ENCODE measurements at regions not wholly inside any gene's neighbourhood (a gene's known extent, or its start where the extent isn't known, plus 50 kb on each side); places are given as distances from the start of the nearest gene placed in this dataset.

DNA sequence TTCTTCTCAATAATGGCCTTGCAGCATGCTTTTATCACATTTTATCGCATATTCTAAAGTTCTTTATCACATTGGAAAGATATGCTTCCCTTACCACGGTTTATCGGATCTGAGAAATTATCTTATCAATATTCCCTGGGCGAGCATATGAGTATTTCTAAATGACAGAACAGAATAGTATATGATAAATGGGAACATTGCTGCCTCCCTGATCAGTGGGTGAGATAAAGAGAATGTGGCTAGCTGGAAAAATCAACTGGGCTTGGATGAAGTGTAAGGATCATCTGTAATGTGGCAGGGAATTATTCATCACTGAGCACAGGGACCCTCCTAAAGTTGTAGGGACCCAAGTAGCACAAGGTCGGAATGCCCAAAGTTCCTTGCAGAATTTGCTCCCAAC, 667.4 kb upstream of the NRP1 start:
- dilution Hi-C loops (cut with MboI; ENCODE audit: extremely low pct_ligation_motif_present, low sequenced_read_pairs) = no loop called here
- TF ChIP-seq, protein P1, sequence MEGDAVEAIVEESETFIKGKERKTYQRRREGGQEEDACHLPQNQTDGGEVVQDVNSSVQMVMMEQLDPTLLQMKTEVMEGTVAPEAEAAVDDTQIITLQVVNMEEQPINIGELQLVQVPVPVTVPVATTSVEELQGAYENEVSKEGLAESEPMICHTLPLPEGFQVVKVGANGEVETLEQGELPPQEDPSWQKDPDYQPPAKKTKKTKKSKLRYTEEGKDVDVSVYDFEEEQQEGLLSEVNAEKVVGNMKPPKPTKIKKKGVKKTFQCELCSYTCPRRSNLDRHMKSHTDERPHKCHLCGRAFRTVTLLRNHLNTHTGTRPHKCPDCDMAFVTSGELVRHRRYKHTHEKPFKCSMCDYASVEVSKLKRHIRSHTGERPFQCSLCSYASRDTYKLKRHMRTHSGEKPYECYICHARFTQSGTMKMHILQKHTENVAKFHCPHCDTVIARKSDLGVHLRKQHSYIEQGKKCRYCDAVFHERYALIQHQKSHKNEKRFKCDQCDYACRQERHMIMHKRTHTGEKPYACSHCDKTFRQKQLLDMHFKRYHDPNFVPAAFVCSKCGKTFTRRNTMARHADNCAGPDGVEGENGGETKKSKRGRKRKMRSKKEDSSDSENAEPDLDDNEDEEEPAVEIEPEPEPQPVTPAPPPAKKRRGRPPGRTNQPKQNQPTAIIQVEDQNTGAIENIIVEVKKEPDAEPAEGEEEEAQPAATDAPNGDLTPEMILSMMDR (optimal IDR thresholded peaks at IDR 0.05 in 1 of 3, IDR thresholded peaks at IDR 0.05 in 1 of 3, conservative IDR thresholded peaks at IDR 0.05 in 1 of 3; ENCODE audit: extremely low read depth in 1 of 3, insufficient read depth in 2 of 3, low read length in 3 of 3) = no peak
- no peak for TF ChIP-seq EZH2 (IDR thresholded peaks at IDR 0.05; ENCODE audit: low read length)

DNA sequence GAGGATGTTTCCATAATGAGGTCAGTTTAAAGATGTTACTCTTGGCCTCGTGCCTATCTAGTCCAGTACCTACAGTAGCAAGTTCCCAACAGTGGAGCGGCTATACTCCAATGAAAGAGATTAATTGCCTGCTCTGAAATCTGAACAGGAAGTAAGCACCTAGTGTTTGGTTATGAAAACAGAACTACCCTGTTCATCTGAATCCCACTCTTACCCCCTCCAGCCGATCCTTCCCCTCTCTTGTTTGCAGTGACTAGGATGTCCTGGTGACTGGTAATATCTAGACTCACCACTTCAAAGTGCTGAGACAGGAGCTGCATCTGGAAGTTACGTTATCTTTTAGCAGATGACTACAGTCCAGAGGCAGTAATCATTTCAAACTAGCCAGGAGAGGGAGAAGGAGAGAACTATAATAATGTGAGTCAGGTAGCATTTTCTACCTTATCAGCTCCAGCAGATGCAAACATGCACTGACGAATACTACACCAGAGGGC, 666.7 kb upstream of the NRP1 start:
- H3K79me2 ChIP-seq (ENCODE audit: control insufficient read depth, insufficient read depth, low read length) = no peaks in the 10 kb centered on the region
- no peaks in the 10 kb centered on the region for H4K20me1 ChIP-seq (ENCODE audit: control insufficient read depth, extremely low read depth, insufficient read depth, low read length)
- no peaks in the 10 kb centered on the region for H3K9me1 ChIP-seq (ENCODE audit: control insufficient read depth, extremely low read depth, insufficient read depth, low read length)
- no peak for FAIRE-seq
- no peak for DNase-seq (ENCODE audit: low read depth, low spot score)
- dilution Hi-C loops (cut with MboI; ENCODE audit: extremely low pct_ligation_motif_present, low sequenced_read_pairs) = no loop called here
- H3K9ac ChIP-seq (ENCODE audit: control insufficient read depth, extremely low read depth, insufficient read depth, low read length) = no peak overlapping the region
- no peaks in the 10 kb centered on the region for H3K4me1 ChIP-seq (ENCODE audit: control insufficient read depth, extremely low read depth, insufficient read depth, low read length)
- no peak for TF ChIP-seq EZH2 (IDR thresholded peaks at IDR 0.05; ENCODE audit: low read length)
- TF ChIP-seq, protein P1 (optimal IDR thresholded peaks at IDR 0.05 in 1 of 3, IDR thresholded peaks at IDR 0.05 in 1 of 3, conservative IDR thresholded peaks at IDR 0.05 in 1 of 3; ENCODE audit: extremely low read depth in 1 of 3, insufficient read depth in 2 of 3, low read length in 3 of 3) = no peak
- no peak overlapping the region for H3K4me3 ChIP-seq (ENCODE audit: control insufficient read depth in 2 of 3, extremely low read depth in 1 of 3, insufficient read depth in 2 of 3, low read depth in 1 of 3, low read length in 3 of 3)
- H3K4me2 ChIP-seq (ENCODE audit: control insufficient read depth, extremely low read depth, insufficient read depth, low read depth, low read length) = peak overlapping the region; percentile 3
- no peaks in the 10 kb centered on the region for H3K27me3 ChIP-seq (ENCODE audit: control insufficient read depth, extremely low read depth, insufficient read depth, low read length)
- H3K36me3 ChIP-seq (ENCODE audit: control insufficient read depth in 2 of 2, extremely low read depth in 1 of 2, insufficient read depth in 2 of 2, low read length in 2 of 2) = no peaks in the 10 kb centered on the region
- peak overlapping the region; percentile 43 for H2AFZ ChIP-seq (ENCODE audit: control insufficient read depth, low read length)
- H3K9me3 ChIP-seq (ENCODE audit: control insufficient read depth, low read depth, low read length) = no peaks in the 10 kb centered on the region
- no peak overlapping the region for H3K27ac ChIP-seq (ENCODE audit: control insufficient read depth, insufficient read depth, low read length)

More for the DNA sequence above, 667.4 kb upstream of the NRP1 start:
- Histone ChIP-seq H4K20me1 (ENCODE audit: control insufficient read depth, extremely low read depth, insufficient read depth, low read length) (no peaks in the 10 kb centered on the region), H3K4me1 (ENCODE audit: control insufficient read depth, extremely low read depth, insufficient read depth, low read length) (no peaks in the 10 kb centered on the region), H3K9me3 (ENCODE audit: control insufficient read depth, low read depth, low read length) (no peaks in the 10 kb centered on the region), H3K36me3 (ENCODE audit: control insufficient read depth in 2 of 2, extremely low read depth in 1 of 2, insufficient read depth in 2 of 2, low read length in 2 of 2) (no peaks in the 10 kb centered on the region), H3K27me3 (ENCODE audit: control insufficient read depth, extremely low read depth, insufficient read depth, low read length) (no peaks in the 10 kb centered on the region), H2AFZ (ENCODE audit: control insufficient read depth, low read length) (no peak overlapping the region), H3K27ac (ENCODE audit: control insufficient read depth, insufficient read depth, low read length) (no peak overlapping the region), H3K9me1 (ENCODE audit: control insufficient read depth, extremely low read depth, insufficient read depth, low read length) (no peaks in the 10 kb centered on the region), H3K9ac (ENCODE audit: control insufficient read depth, extremely low read depth, insufficient read depth, low read length) (no peak overlapping the region), H3K79me2 (ENCODE audit: control insufficient read depth, insufficient read depth, low read length) (no peaks in the 10 kb centered on the region), H3K4me2 (ENCODE audit: control insufficient read depth, extremely low read depth, insufficient read depth, low read depth, low read length) (no peak overlapping the region), H3K4me3 (ENCODE audit: control insufficient read depth in 2 of 3, extremely low read depth in 1 of 3, insufficient read depth in 2 of 3, low read depth in 1 of 3, low read length in 3 of 3) (no peak overlapping the region)
- FAIRE-seq (no peak), DNase-seq (ENCODE audit: low read depth, low spot score) (no peak)

Measured in keratinocyte (primary cell).